Breast epithelium (tissue), 3 donors: ENCODE measurements at regions not wholly inside any gene's neighbourhood (a gene's known extent, or its start where the extent isn't known, plus 50 kb on each side); places are given as distances from the start of the nearest gene placed in this dataset.

Experiments
- CTCF ChIP-seq, 3 donors: fragments of 450-650 bp; IDR thresholded peaks; one replicate each; pipeline ENCODE4 v1.5.1; 2016 to 2017; ENCODE audit warnings: antibody characterized with exemption in 3 of 3, mild to moderate bottlenecking in 3 of 3, moderate library complexity in 3 of 3
- POLR2A ChIP-seq: fragments of 450-650 bp; IDR thresholded peaks from one replicate; pipeline ENCODE4 v1.6.1; 2016; ENCODE audit warnings: antibody characterized with exemption, mild to moderate bottlenecking, moderate library complexity

- TF ChIP-seq POLR2A (no peak), CTCF (IDR thresholded peaks at IDR 0.05) (no peak)
Observed at GRCh38 chr18:44536619-44537018, 144.1 kb upstream of the SETBP1 start.
